Activated CD8-positive, alpha-beta T cell treated with anti-CD3 and anti-CD28 coated beads, Interleukin-2, amount 10 ng/mL, durations not matched to agents 7 days and 5 days (primary cell): ENCODE measurements at regions not wholly inside any gene's neighbourhood (a gene's known extent, or its start where the extent isn't known, plus 50 kb on each side); places are given as distances from the start of the nearest gene placed in this dataset.

Source experiments
- ATAC-seq: fragments of 150-1000 bp; cut with Tn5 transposase; one replicate; pipeline ENCODE4 v1.10.0; 2021; ENCODE audit warnings: moderate library complexity
- CTCF ChIA-PET: fragments of 350-600 bp; sonication (Branson Sonifier 250); formaldehyde crosslinking; loops from one replicate; lab custom pipeline; 2021; ENCODE audit warnings: antibody characterized with exemption; lab: Charles Lee
- POLR2A ChIA-PET: fragments of 350-600 bp; sonication (Branson Sonifier 250); formaldehyde crosslinking; loops from one replicate; lab custom pipeline; 2021; ENCODE audit warnings: antibody characterized with exemption; lab: Charles Lee
- DNase-seq: peaks from one replicate; pipeline ENCODE4 v3.0.0-alpha.2; 2020
- H3K27ac Mint-ChIP-seq: one replicate; pipeline ENCODE4 v1.8.0; 2021; ENCODE audit warnings: mild to moderate bottlenecking, mixed read lengths
- H3K27me3 Mint-ChIP-seq: one replicate; pipeline ENCODE4 v1.8.0; 2021; ENCODE audit warnings: low read depth, mixed read lengths
- H3K36me3 Mint-ChIP-seq: one replicate; pipeline ENCODE4 v1.8.0; 2021; ENCODE audit warnings: low read depth, mixed read lengths
- H3K4me1 Mint-ChIP-seq: one replicate; pipeline ENCODE4 v1.8.0; 2021; ENCODE audit warnings: low read depth, mixed read lengths
- H3K4me3 Mint-ChIP-seq: one replicate; pipeline ENCODE4 v1.8.0; 2021; ENCODE audit warnings: mild to moderate bottlenecking, mixed read lengths
- H3K9me3 Mint-ChIP-seq: one replicate; pipeline ENCODE4 v1.8.0; 2022; ENCODE audit warnings: mixed read lengths; ENCODE audit not compliant: insufficient read depth

DNA sequence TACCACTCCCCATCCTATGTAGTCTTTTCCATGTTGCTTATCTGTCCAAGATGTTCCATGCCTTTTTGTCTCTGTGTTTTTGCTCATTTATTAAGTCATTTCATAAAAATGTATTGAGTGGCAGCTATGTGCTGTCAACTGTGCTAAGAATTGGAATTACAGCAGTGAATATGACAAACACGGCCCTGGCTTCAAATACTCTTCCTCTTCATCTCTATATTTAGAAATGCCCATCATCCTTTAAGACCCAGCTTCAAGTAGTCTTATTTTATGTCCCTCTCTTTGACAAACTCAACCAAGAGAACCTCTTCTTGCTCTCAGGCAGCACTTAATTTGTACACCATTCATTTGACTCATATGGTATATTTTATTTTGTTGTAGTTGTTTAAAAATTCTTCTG lies 55.4 kb upstream of the AMOT start:
- Mint-ChIP-seq H3K9me3 (no peaks in the 10 kb centered on the region), H3K27ac (no peak overlapping the region), H3K27me3 (peaks cover 3% of the 10 kb centered on the region), H3K4me3 (no peak overlapping the region), H3K36me3 (no peaks in the 10 kb centered on the region), H3K4me1 (no peaks in the 10 kb centered on the region)
- POLR2A ChIA-PET, result no interaction called here
- no peak for DNase-seq
- CTCF ChIA-PET, result no interaction called here
- ATAC-seq, result no peak
